Anterior cingulate cortex (tissue), 58 donors: ENCODE measurements at regions not wholly inside any gene's neighbourhood (a gene's known extent, or its start where the extent isn't known, plus 50 kb on each side); places are given as distances from the start of the nearest gene placed in this dataset.
A peak's percentile ranks its signal among the peaks of the same experiment; 100 is the strongest.

Source experiments
- DNase-seq, 58 donors: peaks; one replicate each; lab custom pipeline; 2025; lab: John Stamatoyannopoulos, UW

DNA sequence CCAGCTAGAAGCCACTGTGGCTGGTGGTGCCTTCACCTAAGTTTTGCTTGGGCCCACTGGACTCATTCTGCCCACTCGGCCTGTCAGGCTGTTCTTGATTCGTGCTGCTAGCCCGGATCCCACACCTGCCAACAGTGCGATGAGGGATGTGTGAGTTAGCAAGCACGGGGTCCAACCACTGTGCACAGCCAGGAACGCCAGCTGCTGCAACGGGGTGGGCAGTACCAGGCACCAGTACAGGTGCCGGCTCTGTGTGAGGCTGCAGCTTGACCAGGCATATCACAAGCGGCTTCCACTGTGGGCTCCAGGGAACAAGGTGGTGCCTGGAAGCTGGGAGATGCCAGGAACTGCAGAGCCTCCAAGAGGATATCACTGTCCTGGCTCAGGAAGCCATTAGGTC, 481.2 kb downstream of the OTOL1 start:
- DNase-seq = no peak

DNA sequence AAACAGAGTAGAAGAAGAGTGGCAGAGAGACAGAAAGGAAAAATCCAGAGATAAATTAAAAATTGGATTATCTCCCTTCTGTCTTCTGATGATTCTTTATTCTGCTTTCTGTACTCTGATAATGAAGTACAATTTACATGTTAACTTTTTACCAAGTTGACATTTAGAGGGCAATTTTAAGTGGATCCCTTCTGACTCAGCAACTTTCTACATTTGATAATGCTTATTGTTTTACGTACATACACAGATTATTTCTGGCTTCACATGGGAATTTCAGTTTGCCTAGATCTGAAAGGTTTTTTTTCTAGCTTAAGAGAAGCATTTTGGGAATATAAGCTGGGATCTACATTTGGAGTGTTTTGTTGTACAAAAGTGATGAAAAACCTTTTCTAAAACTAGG, 491.3 kb downstream of the OTOL1 start:
- DNase-seq = no peak

DNA sequence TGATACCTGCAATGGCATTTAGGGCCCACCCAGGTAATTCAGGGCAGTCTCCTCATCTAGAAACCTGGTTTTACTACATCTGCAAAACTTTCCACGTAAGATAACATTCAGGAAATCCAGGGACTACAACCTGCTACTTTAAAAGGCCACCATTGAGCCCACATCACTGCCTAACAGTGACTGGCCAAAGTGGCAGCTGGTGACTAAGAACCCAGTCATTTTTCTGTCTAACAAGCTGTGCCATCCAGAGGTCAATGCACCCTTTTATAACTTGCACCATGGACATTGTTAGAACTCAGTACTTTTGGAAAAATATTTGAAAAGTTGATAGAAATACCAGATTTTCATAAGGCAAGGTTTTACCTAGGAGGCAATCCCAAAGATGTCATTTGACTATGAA, 492.4 kb downstream of the OTOL1 start:
- DNase-seq = no peak

DNA sequence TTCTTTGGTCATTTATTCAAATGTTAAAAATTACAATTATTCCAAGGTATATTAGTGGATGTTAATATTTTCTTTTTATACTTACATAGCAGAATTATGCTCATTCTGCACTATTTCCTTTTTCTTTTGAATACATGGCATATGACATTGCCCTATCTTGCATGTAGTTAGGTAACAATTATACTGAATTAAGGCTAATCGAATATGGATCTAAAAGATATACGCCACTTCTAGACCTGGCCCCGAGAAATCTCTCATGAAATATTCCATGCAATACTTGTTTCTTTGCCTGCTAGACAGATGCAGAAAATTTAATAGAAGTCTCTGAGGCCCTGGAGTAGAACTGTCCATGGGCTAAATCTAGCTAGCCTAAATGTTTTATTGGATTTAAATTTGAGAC, 493.4 kb downstream of the OTOL1 start:
- DNase-seq = no peak

DNA sequence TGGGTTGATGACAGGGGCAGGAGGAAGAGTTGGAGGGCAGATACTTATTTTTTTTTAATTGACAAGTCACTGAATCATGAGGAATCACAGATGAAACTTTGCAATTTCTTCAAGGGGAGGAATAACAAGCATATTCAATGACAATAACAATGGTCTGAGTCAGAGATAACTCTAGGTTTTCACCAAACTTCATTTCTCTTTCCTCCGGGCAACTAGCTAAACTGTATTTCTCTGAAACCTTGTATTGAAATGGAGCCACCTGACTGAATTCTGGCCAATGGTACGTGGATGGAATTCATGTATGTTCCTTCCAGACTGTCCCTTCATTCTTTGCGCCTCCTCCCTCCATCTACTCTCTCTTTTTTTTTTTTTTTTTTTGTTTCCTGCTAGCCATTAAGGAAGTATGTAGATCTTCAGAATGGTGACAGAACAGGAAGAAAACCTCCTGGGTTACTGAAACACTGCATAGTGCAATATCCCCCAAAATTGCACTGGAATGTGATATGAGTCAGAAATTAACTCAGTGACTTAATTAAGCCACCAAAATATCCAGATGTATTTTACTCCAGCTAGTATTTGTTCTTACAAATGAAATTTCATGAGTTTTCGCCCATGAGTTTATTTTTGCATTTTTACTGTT, 495.4 kb downstream of the OTOL1 start:
- DNase-seq = no peak

DNA sequence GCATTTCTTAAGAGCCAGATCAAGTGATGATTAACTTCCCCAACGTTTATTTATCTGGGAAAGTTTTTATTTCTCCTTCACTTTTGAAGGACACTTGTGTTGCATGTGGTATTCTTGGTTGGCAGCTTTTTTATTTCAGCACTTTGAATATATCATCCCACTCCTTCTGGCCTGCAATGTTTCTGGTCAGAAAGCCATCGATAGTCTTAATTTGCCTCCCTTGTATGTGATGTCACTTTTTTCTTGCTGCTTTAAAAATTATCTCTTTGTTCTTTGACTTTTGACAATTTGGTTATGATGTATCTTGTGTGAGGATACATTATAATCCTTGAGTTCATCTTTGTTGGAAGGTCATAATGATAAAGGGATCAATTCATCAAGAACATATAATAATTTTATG, 503.2 kb downstream of the OTOL1 start:
- no peak for DNase-seq

DNA sequence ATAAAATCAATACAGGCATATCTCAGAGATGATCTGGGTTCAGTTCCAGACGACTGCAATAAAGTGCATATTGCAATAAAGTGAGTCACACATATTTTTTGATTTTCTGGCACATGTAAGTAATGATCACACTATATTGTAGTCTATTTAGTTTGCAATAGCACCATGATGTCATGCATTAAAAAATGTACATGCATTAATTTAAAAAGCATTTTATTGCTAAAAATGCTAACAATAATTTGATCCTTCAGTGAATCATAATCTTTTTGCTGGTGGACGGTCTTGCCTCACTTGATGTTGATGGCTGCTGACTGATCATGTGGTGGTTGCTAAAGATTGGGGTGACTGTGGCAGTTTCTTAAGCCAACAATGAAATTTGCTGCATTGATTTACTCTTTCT, 511.1 kb downstream of the OTOL1 start:
- no peak for DNase-seq

DNA sequence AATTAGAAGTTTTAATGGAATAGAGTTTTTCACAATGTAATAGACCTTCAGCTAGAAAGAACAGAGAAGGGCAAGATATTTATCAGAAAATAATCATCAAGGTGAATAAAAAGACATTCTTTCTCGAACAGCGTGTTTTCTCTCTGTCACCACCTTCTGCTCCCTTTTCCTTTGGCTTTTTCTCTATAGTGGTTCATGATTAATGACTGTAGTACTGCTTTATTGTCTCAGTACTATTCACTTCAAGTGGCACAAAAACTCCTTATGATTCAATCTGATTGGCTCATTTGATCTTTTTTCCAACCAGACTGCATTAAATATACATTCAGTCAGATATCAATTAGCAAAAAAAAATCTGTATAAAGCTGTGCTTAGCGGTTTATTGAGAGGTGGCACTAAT, 516.0 kb downstream of the OTOL1 start:
- no peak for DNase-seq

DNA sequence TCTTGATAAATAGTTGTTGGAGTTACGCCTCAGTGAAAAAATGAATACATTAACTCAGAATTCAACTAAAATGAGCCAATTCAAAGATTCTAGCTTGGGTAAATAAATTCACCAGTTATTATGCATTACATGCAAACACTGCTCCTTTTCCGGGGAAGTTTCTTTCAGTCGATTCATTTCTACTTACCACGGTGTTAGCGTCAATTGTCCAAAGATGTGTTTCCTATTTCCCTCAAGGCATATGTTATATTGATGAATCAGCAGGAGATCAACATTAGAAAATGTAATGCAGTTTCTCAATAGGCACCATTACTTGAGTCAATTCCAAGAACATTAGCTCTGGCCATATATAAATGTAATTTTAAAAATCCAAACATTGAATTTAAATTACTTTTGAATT, 517.7 kb downstream of the OTOL1 start:
- no peak for DNase-seq

DNA sequence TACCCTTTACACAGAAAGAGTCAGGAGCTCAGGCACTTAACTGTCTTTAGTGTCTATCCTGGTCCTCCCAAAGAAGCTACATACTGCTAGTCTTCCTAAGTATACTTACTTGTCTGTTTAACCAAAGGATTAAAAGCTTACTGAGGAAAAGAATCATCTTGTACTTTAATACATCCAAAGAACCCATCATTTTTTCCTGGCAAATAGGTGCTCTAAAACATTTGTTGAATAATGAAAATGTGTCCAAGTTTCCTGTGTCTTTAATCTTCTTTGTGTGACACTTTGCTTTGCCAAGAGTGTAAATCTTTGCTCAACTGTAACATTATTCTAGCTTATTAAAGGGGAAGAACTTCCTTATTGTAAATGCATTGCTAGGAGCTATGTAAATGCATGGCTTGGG, 519.2 kb downstream of the OTOL1 start:
- no peak for DNase-seq

DNA sequence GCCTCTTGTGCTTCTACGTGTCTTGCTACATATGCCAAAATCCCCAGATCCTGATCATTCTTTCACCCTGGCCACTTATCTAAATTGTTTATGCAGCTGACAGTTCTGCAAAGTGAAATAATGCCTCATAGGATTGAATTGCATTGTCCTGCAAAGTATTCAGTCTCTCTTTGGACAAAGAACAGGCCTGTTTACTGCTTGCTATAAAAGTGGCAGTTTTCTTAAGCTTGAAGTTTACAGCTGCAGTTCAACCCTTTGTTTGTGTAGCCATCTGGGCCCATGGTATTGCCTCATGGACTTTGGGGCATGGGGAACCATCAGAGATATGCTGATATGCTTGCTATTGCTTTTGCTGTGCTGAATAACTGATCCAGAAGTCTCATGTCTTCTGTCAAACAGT, 523.2 kb downstream of the OTOL1 start:
- no peak for DNase-seq

DNA sequence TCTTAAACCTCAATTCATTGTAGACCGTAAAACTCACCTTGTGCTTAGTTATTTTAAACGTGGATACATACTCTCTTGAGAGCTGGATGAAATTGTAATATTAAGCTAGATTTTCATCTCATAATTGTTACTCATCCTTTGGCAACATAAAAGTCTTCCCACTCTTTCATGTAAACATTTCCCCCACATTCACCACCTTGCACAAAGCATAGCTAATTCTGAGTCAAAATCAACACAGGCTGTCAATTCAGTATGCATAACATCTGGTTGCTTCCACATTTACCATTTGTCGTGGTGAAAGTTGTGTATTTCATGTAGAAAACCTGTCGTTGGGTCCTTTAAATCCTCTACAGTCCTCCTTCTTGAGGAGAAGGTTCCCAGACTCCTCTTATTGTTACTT, 524.6 kb downstream of the OTOL1 start:
- no peak for DNase-seq

DNA sequence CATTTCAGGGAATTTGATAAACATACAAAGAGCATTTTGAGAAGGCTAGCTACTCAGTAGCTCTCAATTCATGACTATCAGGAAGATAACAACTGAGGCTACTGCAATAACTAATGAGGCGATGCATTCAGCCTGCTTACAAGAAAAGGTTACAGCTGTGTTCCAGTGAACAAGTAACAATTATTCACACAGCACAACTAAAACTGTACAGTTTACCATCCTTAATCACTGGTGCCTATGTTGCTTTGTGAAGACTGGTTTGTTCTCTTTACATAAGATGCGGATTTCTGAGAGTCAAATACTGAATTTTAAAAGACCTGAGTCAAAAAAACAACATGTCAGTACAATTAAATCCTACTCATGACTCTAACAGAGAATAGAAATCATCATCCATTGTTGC, 526.3 kb downstream of the OTOL1 start:
- DNase-seq = peak in 1 of 58 donors; percentile 21

DNA sequence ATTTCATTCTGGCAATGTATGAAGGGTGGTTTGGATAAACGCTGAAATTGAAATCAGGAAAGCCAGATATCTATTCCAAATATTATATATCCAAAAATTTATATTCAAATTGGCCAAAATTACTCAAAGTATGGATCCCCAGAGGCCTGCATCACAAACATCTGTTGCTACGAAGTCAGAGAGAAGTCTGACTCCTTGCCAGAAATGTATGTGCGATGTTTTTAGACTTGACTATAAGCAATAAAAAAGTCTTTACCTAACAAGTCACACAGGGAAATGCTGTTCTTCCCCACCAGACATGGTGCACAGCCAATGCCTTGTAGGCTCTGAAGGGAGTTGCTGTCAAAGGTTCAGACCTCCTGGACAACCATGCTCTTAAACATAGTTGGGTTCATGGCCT, 533.1 kb downstream of the OTOL1 start:
- DNase-seq = no peak

DNA sequence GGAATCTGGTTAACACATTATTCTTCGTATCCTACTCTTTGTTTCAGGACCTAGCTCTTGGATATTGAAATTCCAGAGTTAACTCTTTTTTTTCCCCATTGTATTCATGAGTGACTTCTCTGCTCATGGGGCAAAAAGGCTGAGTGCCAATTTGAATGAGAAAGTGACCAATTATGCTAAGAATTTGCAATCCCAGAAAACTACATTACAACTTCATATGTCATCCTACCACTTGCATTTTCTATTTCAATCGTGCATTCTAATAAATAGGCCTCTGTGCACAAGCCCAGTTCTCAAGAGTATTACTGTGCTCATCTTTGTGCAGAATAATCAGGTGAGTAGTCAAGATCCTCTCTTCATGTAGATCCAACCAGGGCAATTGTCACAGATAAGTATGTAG, 537.8 kb downstream of the OTOL1 start:
- no peak for DNase-seq

DNA sequence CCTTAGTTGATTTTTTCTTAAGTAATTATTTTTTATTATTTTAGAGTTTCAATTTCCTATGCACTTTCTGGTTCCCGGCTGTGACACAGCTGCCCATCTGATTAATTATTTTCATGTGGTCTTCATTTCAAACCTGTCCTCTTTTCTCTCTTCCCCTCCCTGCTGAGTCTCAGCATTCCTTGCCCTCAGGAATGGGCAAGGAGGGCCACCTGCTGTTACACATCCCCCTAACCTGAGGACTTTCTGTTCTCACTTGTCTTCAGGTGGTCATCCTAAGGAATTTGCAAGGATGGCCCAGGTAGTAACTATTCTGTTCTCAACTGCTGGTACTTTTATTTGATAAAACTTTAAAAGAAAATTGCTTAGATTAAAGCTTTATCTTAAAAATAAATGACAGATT, 545.0 kb downstream of the OTOL1 start:
- no peak for DNase-seq

DNA sequence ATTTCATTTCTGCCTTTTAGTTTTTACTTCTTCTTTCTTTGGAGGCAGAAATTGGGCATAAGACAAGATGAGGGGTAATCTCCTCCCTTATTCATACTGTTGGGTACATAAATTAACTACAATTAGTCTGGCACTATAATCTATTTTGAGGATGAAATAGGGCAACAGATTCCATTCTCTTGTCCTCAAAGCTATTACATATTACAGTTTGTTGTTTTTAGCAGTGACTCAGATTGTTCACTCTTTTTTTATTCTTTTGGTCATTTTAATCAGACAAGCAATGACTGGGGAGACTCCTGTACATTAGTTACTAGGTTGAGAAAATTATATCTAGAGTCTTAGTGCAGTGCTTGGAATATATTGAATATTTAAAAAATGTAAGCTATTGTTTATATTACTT, 556.0 kb downstream of the OTOL1 start:
- no peak for DNase-seq

DNA sequence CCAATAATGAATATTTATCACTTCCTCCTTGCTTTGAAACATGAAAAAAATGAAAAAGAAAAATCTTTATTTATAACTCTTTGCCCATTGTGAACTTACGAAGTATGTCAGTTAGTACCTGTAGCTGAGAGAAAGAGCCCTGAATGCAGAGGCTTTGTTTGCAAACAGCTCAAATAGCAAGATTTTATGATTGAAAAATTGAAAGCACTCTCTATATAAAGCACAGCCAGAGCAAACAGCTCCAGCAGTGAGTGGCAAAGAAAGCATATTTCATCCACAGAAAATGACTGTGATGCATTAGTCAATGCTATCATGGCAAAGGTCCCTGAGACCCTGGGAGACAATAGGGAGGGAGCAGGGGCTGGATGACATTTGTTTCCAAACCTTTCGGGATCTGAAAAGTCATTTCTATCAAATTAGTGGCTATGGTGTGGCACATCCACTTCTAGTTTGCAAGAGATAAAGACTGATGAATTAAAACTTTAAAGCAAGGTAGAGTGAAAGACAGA, 576.1 kb downstream of the OTOL1 start:
- no peak for DNase-seq

DNA sequence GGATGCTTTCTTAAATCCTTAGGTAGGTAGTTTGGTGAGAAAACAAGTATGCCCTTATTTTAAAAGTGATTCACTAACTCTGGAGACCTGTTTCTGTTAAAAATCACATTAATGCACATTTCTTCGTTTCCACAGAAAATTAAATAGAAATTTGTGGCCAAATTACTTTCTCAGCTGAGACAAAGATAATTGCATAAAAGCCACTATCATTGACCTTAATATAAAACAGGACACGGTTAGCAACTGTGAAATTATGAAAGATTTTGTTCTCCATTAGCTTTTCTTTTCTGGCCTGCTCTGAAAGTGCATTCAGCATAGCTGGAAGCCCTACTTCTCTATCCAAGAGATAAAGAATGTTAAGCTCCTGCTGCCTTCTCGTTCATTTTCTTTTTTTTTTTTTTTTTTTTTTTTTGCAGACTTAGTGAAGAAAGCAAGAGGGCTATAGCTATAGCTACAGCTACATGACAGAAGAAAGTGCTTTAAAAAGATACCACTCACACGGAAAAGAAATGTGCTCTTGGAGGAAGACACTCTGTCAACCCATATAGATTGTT, 576.9 kb downstream of the OTOL1 start:
- no peak for DNase-seq

DNA sequence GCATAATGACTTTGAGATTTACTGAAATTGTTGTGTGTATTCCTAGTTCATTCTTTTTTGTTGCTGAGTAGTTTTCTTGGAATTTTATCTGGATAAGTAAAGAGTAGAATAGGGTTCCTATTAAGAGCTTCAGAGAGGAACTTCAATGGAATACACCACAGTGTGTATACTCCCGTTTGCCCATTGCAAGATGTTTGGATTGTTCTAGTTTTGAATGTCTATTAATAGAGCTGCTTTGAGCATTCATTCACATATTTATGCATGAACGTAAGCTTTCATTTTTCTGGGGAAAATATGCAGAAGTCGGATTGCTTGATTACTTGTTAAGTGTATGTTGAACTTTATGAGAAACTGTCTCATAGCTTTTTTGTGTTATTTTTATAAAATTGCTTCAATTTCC, 580.5 kb downstream of the OTOL1 start:
- no peak for DNase-seq

DNA sequence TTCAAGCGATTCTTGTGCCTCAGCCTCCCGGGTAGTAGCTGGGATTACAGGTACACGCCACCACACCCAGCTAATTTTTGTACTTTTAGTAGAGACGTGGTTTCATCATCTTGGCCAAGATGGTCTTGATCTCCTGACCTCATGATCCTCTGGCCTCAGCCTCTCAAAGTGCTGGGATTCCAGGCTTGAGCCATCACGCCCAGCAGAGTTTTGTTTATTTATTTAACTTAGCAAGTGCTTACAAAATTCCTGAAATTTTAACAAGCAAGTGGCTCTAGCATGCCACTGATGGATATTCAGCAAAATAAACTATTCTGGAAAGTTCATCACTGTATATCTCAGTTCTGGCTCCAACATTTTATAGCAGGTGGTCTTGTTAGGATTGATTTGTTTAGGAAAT, 585.9 kb downstream of the OTOL1 start:
- no peak for DNase-seq

DNA sequence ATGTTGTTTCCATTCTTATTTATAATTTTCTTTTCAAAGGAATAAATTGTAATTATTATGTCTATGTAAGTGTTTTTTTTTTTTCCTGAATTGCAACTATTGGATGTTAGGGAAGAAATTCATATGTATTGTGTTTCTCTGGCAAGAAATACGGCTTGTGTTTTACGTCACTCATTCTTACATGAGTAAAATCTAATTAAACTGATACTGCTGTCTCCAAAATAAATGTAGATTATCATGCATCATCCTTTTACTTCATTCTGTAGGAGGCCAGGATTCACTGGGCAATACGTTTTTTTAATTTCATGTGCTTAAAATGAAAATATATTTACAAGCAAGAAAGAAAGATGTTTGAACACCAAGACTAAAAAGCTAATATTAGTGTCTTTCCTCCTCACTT, 590.8 kb downstream of the OTOL1 start:
- DNase-seq = no peak

DNA sequence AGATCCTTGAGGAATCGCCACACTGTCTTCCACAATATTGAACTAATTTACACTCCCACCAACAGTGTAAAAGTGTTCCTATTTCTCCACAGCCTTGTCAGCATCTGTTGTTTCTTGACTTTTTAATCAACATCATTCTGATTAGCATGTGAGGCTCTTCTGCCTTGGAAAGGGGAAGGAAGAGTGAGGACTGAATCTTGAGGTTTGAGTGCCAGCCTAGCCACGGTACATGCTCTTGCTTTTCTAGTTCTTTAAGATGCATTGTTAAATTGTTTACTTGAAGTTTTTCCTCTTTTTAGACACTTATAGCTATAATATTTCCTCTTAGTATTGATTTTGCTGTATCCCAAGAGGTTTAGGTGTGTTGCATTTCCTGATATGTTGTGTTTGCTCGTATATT, 596.1 kb downstream of the OTOL1 start:
- DNase-seq = no peak
